ENCODE measurements at regions not wholly inside any gene's neighbourhood (a gene's known extent, or its start where the extent isn't known, plus 50 kb on each side); places are given as distances from the start of the nearest gene placed in this dataset.

DNA sequence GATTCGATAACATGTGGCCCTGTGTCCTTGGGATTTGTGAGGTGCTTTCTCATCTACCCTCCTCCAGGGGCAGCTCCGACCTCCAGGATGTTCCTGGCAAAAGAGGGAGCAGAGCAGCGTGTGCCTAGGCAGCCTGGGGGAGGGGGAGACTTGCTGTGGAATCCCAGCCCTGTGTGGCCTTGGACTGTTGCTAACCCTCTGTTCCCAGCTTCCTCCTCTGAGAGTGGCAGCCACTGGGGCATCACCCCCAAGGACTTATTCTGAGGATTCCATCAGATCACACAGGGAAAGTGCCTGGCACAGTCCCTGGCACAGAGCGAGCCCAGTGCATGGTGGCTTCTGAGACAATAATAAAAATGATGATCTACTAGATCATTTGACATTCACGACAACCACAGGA, 265.1 kb upstream of the MVB12B start:
- no peak overlapping the region for H3K4me2 ChIP-seq (ENCODE audit: insufficient read depth, low read length)
- no peaks in the 10 kb centered on the region for H3K9me1 ChIP-seq (replicated peaks; ENCODE audit: control insufficient read depth, extremely low read depth, insufficient read depth, low read length)
- H2AFZ ChIP-seq (ENCODE audit: low read depth, low read length), result no peak overlapping the region
- intact Hi-C loops (cut with micrococcal nuclease), result no loop called here
- ChIA-PET POLR2A (no interaction called here), CTCF (no interaction called here)
- no peak overlapping the region for H3K9ac ChIP-seq (replicated peaks; ENCODE audit: extremely low read depth, insufficient read depth, low read length)
- H3K27ac ChIP-seq (ENCODE audit: insufficient read depth, low read depth, low read length), result no peak overlapping the region
- H3K9me3 ChIP-seq (replicated peaks; ENCODE audit: control insufficient read depth, insufficient read depth, low read length), result no peaks in the 10 kb centered on the region
- H3K4me1 ChIP-seq (ENCODE audit: control insufficient read depth, extremely low read depth, insufficient read depth, low read length), result no peaks in the 10 kb centered on the region
- dilution Hi-C loops (cut with MboI; ENCODE audit: extremely low pct_ligation_motif_present, low sequenced_read_pairs), result no loop called here
- FAIRE-seq (no peak), DNase-seq (ENCODE audit: low read depth, low spot score) (no peak)
- no TSS peak for BruUV-seq (replicated peaks)
- H3K27me3 ChIP-seq (ENCODE audit: control insufficient read depth in 2 of 2, insufficient read depth in 2 of 2, low read length in 2 of 2), result no peaks in the 10 kb centered on the region
- H3K79me2 ChIP-seq (ENCODE audit: control insufficient read depth, insufficient read depth, low read length), result no peaks in the 10 kb centered on the region
- no peak overlapping the region for H3K4me3 ChIP-seq (replicated peaks in 1 of 3; ENCODE audit: insufficient read depth in 1 of 3, low read depth in 1 of 3, low read length in 3 of 3)
- no peak for TF ChIP-seq CTCF (IDR thresholded peaks at IDR 0.05; ENCODE audit: extremely low read depth in 1 of 2, insufficient read depth in 1 of 2, low read depth in 1 of 2, low read length in 2 of 2)
- no peaks in the 10 kb centered on the region for H3K36me3 ChIP-seq (ENCODE audit: control insufficient read depth in 2 of 2, extremely low read depth in 1 of 2, insufficient read depth in 2 of 2, low read length in 2 of 2)
- H4K20me1 ChIP-seq (replicated peaks; ENCODE audit: control insufficient read depth, extremely low read depth, insufficient read depth, low read length), result no peaks in the 10 kb centered on the region

DNA sequence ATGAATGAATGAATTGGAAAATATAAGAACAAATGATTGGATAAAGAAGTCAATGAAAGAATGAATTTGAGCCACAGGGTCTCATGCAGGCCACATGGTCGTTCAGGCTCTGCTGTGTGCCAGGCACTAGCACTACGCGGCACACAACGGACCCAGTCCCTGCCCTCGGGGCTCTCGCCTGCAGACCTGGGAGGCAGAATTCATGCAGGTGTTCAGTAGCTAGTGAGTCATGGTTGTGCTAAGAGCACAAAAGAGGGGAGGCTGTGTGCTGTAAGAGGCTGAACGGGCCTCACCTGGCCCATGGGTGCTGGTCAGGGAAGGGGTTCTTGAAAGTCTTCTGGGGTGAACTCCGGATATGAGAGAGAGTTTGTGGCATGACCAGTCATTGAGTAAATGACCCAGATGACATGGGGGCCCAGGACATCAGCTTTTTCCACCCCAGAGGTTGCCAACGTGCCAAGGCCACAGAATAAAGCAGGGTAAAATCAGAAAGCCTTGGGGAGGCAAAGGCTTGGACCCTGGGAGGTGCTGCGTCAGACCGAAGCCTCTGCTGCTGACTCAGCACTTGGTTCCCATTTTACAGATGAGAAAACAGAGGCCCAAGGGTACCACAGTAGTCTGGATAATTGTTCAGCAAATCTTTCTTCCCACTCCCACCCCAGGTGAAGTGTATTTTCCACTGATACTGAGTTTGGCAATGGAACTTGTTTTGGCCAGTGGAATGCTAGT, 264.3 kb upstream of the MVB12B start:
- dilution Hi-C loops (cut with MboI; ENCODE audit: extremely low pct_ligation_motif_present, low sequenced_read_pairs), result no loop called here
- no peak overlapping the region for H3K9ac ChIP-seq (replicated peaks; ENCODE audit: extremely low read depth, insufficient read depth, low read length)
- no peak overlapping the region for H3K4me3 ChIP-seq (replicated peaks in 1 of 3; ENCODE audit: insufficient read depth in 1 of 3, low read depth in 1 of 3, low read length in 3 of 3)
- H3K9me3 ChIP-seq (replicated peaks; ENCODE audit: control insufficient read depth, insufficient read depth, low read length), result no peaks in the 10 kb centered on the region
- no peaks in the 10 kb centered on the region for H3K4me1 ChIP-seq (ENCODE audit: control insufficient read depth, extremely low read depth, insufficient read depth, low read length)
- no TSS peak for BruUV-seq (replicated peaks)
- no peak for TF ChIP-seq EZH2 (IDR thresholded peaks at IDR 0.05; ENCODE audit: borderline replicate concordance, low read depth, low read length, severe bottlenecking)
- no peaks in the 10 kb centered on the region for H3K9me1 ChIP-seq (replicated peaks; ENCODE audit: control insufficient read depth, extremely low read depth, insufficient read depth, low read length)
- H3K27me3 ChIP-seq (ENCODE audit: control insufficient read depth in 2 of 2, insufficient read depth in 2 of 2, low read length in 2 of 2), result no peaks in the 10 kb centered on the region
- no peak for FAIRE-seq
- intact Hi-C loops (cut with micrococcal nuclease), result no loop called here
- ChIA-PET CTCF (no interaction called here), POLR2A (no interaction called here)
- no peak for DNase-seq (ENCODE audit: low read depth, low spot score)
- H3K79me2 ChIP-seq (ENCODE audit: control insufficient read depth, insufficient read depth, low read length), result no peaks in the 10 kb centered on the region
- H2AFZ ChIP-seq (ENCODE audit: low read depth, low read length), result no peak overlapping the region
- no peaks in the 10 kb centered on the region for H4K20me1 ChIP-seq (replicated peaks; ENCODE audit: control insufficient read depth, extremely low read depth, insufficient read depth, low read length)
- H3K4me2 ChIP-seq (ENCODE audit: insufficient read depth, low read length), result no peak overlapping the region
- H3K36me3 ChIP-seq (ENCODE audit: control insufficient read depth in 2 of 2, extremely low read depth in 1 of 2, insufficient read depth in 2 of 2, low read length in 2 of 2), result no peaks in the 10 kb centered on the region
- H3K27ac ChIP-seq (ENCODE audit: insufficient read depth, low read depth, low read length), result no peak overlapping the region

Data from endothelial cell of umbilical vein (primary cell).